Neuronal stem cell (in vitro differentiated cells): ENCODE measurements at regions not wholly inside any gene's neighbourhood (a gene's known extent, or its start where the extent isn't known, plus 50 kb on each side); places are given as distances from the start of the nearest gene placed in this dataset.
A peak's percentile ranks its signal among the peaks of the same experiment; 100 is the strongest.

ENCODE experiments used
- DNase-seq: peaks from one replicate; pipeline ENCODE4 v3.0.0-alpha.2; 2013; ENCODE audit warnings: low spot score
- H2AFZ ChIP-seq: one replicate; pipeline ENCODE4 v1.6.1; 2013; ENCODE audit warnings: mild to moderate bottlenecking, low read length, inconsistent platforms
- H2AK5ac ChIP-seq: 2 replicates; pipeline ENCODE4 v1.6.1; 2013; ENCODE audit warnings: low read depth, mild to moderate bottlenecking, inconsistent platforms, low read length, moderate library complexity, mixed read lengths
- H2BK120ac ChIP-seq: 2 replicates; pipeline ENCODE4 v1.6.1; 2013; ENCODE audit warnings: low read depth, mild to moderate bottlenecking, inconsistent platforms, low read length, moderate library complexity, mixed read lengths
- H2BK12ac ChIP-seq: one replicate; pipeline ENCODE4 v1.6.1; 2013; ENCODE audit warnings: low read length, inconsistent platforms
- H2BK15ac ChIP-seq: 2 replicates; pipeline ENCODE4 v1.6.1; 2013; ENCODE audit warnings: mild to moderate bottlenecking, low read length, inconsistent platforms, mixed read lengths
- H2BK5ac ChIP-seq: one replicate; pipeline ENCODE4 v1.6.1; 2013; ENCODE audit warnings: inconsistent platforms, mild to moderate bottlenecking, low read length, moderate library complexity
- H3K14ac ChIP-seq: one replicate; pipeline ENCODE4 v1.6.1; 2013; ENCODE audit warnings: low read length, inconsistent platforms
- H3K18ac ChIP-seq: 2 replicates; pipeline ENCODE4 v1.6.1; 2013; ENCODE audit warnings: low read length, inconsistent platforms
- H3K23ac ChIP-seq: 2 replicates; pipeline ENCODE4 v1.6.1; 2013; ENCODE audit warnings: low read depth, mild to moderate bottlenecking, mixed read lengths, low read length, inconsistent platforms; ENCODE audit not compliant: poor library complexity
- H3K27ac ChIP-seq: replicated peaks from 3 replicates; pipeline ENCODE4 v1.5.1; 2013; ENCODE audit warnings: low read length, inconsistent platforms
- H3K27me3 ChIP-seq, 3 experiments: 2 replicates each; pipeline ENCODE4 v1.6.1; 2013; ENCODE audit warnings: low read length in 3 of 3, mild to moderate bottlenecking in 2 of 3, inconsistent platforms in 1 of 3, low read depth in 1 of 3, mixed read lengths in 1 of 3, moderate library complexity in 1 of 3; ENCODE audit not compliant: control insufficient read depth in 3 of 3, insufficient read depth in 3 of 3
- H3K36me3 ChIP-seq, 2 donors: replicated peaks in 1 of 2; 2 replicates each; pipeline ENCODE4 v1.6.1; 2013; ENCODE audit warnings: low read length in 2 of 2; ENCODE audit not compliant: control insufficient read depth in 2 of 2, insufficient read depth in 2 of 2
- H3K4ac ChIP-seq: 2 replicates; pipeline ENCODE4 v1.6.1; 2013; ENCODE audit warnings: inconsistent platforms, mild to moderate bottlenecking, low read length, moderate library complexity
- H3K4me1 ChIP-seq, 2 donors: 1 replicate in 1 of 2; 2 replicates in 1 of 2; pipeline ENCODE4 v1.6.1; 2013; ENCODE audit warnings: low read length in 2 of 2, low read depth in 1 of 2; ENCODE audit not compliant: control insufficient read depth in 2 of 2, insufficient read depth in 1 of 2
- H3K4me2 ChIP-seq: one replicate; pipeline ENCODE4 v1.6.1; 2013; ENCODE audit warnings: mild to moderate bottlenecking, low read length, inconsistent platforms; ENCODE audit not compliant: insufficient read depth, poor library complexity, severe bottlenecking
- H3K4me3 ChIP-seq, 2 donors: 2 replicates each; pipeline ENCODE4 v1.5.1; 2013; ENCODE audit warnings: low read length in 2 of 2, mild to moderate bottlenecking in 2 of 2, inconsistent platforms in 1 of 2, moderate library complexity in 1 of 2
- H3K79me1 ChIP-seq: one replicate; pipeline ENCODE4 v1.6.1; 2013; ENCODE audit warnings: low read depth, mild to moderate bottlenecking, inconsistent platforms, low read length, moderate library complexity
- H3K9ac ChIP-seq: one replicate; pipeline ENCODE4 v1.6.1; 2013; ENCODE audit warnings: mild to moderate bottlenecking, low read depth, low read length, inconsistent platforms; ENCODE audit not compliant: poor library complexity
- H3K9me3 ChIP-seq, 2 donors: replicated peaks in 1 of 2; 2 replicates each; pipeline versions ENCODE3 to v1.6.1; 2013; ENCODE audit warnings: low read length in 2 of 2, mild to moderate bottlenecking in 2 of 2, inconsistent platforms in 1 of 2, low read depth in 1 of 2, mixed read lengths in 1 of 2, moderate library complexity in 1 of 2; ENCODE audit not compliant: control insufficient read depth in 2 of 2, insufficient read depth in 1 of 2
- H4K8ac ChIP-seq: one replicate; pipeline ENCODE4 v1.6.1; 2013; ENCODE audit warnings: low read depth, mild to moderate bottlenecking, inconsistent platforms, low read length, moderate library complexity
- H4K91ac ChIP-seq: one replicate; pipeline ENCODE4 v1.6.1; 2013; ENCODE audit warnings: low read length, low read depth, mild to moderate bottlenecking, inconsistent platforms; ENCODE audit not compliant: poor library complexity
- whole genome bisulfite sequencing, 2 donors: extraction: QIAGEN DNeasy Blood & Tissue Kit; methylation state at CpG; one replicate each; pipeline ENCODE4 v1.1.7; 2013; ENCODE audit warnings: missing lambda C conversion rate in 2 of 2, mixed read lengths in 1 of 2; ENCODE audit not compliant: insufficient read length in 2 of 2, insufficient replicate concordance in 1 of 2; ENCODE audit errors: extremely low coverage in 2 of 2; 5-methylcytosine and 5-hydroxymethylcytosine counted together

GRCh38 chr1:226474443-226475141 is 66.7 kb upstream of the PARP1 start:
- no peaks in the 10 kb centered on the region for H3K36me3 ChIP-seq
- H3K9me3 ChIP-seq = no peaks in the 10 kb centered on the region
- H2BK120ac ChIP-seq = no peak overlapping the region
- H3K27ac ChIP-seq = no peak overlapping the region
- H4K91ac ChIP-seq = no peak overlapping the region
- H3K14ac ChIP-seq = no peak overlapping the region
- no peak overlapping the region for H2BK12ac ChIP-seq
- H4K8ac ChIP-seq = no peak overlapping the region
- H3K18ac ChIP-seq = peak overlapping the region; percentile 32
- H3K79me1 ChIP-seq = no peaks in the 10 kb centered on the region
- DNase-seq = no peak
- WGBS, 2 donors = no CpG with 5 or more reads among the region's 5 CpGs
- H2BK15ac ChIP-seq = no peak overlapping the region
- H3K4ac ChIP-seq = no peak overlapping the region
- peak overlapping the region; percentile 22 for H2AK5ac ChIP-seq
- H3K9ac ChIP-seq = no peak overlapping the region
- H2BK5ac ChIP-seq = no peak overlapping the region
- no peak overlapping the region for H3K4me2 ChIP-seq
- H3K4me1 ChIP-seq = peaks cover 0 to 9% of the 10 kb centered on the region in 2 donors
- peaks cover 0 to 11% (median 2%) of the 10 kb centered on the region in 3 experiments for H3K27me3 ChIP-seq
- H2AFZ ChIP-seq = no peak overlapping the region
- no peak overlapping the region for H3K23ac ChIP-seq
- no peak overlapping the region for H3K4me3 ChIP-seq

- no peak overlapping the region for H3K14ac ChIP-seq
- no peak overlapping the region for H2BK120ac ChIP-seq
- H3K27me3 ChIP-seq = peaks cover 0 to 11% (median 2%) of the 10 kb centered on the region in 3 experiments
- H2BK5ac ChIP-seq = no peak overlapping the region
- no peak for DNase-seq
- no peak overlapping the region for H2AFZ ChIP-seq
- WGBS, 2 donors = no CpG with 5 or more reads among the region's 6 CpGs
- H2BK12ac ChIP-seq = no peak overlapping the region
- peaks cover 0 to 9% of the 10 kb centered on the region in 2 donors for H3K4me1 ChIP-seq
- H3K9me3 ChIP-seq = no peaks in the 10 kb centered on the region
- no peak overlapping the region for H4K91ac ChIP-seq
- no peak overlapping the region for H3K23ac ChIP-seq
- no peak overlapping the region for H3K4me2 ChIP-seq
- H3K27ac ChIP-seq = no peak overlapping the region
- H3K18ac ChIP-seq = no peak overlapping the region
- H3K4me3 ChIP-seq = no peak overlapping the region
- no peak overlapping the region for H2AK5ac ChIP-seq
- no peaks in the 10 kb centered on the region for H3K36me3 ChIP-seq
- no peak overlapping the region for H2BK15ac ChIP-seq
- H3K9ac ChIP-seq = no peak overlapping the region
- no peak overlapping the region for H4K8ac ChIP-seq
- no peaks in the 10 kb centered on the region for H3K79me1 ChIP-seq
- no peak overlapping the region for H3K4ac ChIP-seq
Observed at GRCh38 chr1:226475142-226475511, 67.2 kb upstream of the PARP1 start.

DNA sequence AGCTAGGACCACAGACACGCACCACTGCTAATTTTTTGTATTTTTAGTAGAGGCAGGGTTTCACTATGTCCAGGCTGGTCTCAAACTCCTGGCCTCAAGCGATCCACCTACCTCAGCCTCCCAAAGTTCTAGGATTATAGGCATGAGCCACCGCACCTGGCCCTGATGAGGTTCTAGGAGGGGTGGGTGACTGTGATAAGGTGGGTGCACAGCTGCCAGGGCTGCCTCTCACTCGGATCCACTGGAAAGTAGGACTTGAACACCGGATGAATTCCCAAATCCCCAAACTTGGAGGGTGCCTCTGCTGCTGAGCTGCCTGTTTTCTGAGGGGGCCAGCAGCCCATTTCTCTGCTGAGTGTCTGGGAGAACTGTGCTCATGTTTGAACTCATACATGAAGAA is 68.2 kb upstream of the PARP1 start:
- Histone ChIP-seq H3K18ac (no peak overlapping the region), H3K9me3 (no peaks in the 10 kb centered on the region), H3K4me2 (no peak overlapping the region), H3K36me3 (no peaks in the 10 kb centered on the region), H4K91ac (no peak overlapping the region), H2BK12ac (no peak overlapping the region), H2AFZ (no peak overlapping the region), H3K79me1 (no peaks in the 10 kb centered on the region), H2BK15ac (peak overlapping the region; percentile 39), H3K27ac (no peak overlapping the region), H4K8ac (no peak overlapping the region), H2BK5ac (no peak overlapping the region), H2BK120ac (no peak overlapping the region), H3K4ac (no peak overlapping the region), H3K4me3 (no peak overlapping the region), H3K27me3 (peaks cover 0 to 20% (median 2%) of the 10 kb centered on the region in 3 experiments), H3K23ac (no peak overlapping the region), H2AK5ac (no peak overlapping the region), H3K14ac (no peak overlapping the region), H3K4me1 (peaks cover 0 to 9% of the 10 kb centered on the region in 2 donors), H3K9ac (no peak overlapping the region)
- WGBS, 2 donors = no CpG with 5 or more reads among the region's 5 CpGs
- DNase-seq = no peak

- Histone ChIP-seq H3K4ac (no peak overlapping the region), H3K4me3 (no peak overlapping the region), H3K79me1 (no peaks in the 10 kb centered on the region), H4K91ac (no peak overlapping the region), H4K8ac (no peak overlapping the region), H3K36me3 (no peaks in the 10 kb centered on the region), H3K18ac (no peak overlapping the region), H3K4me1 (peaks cover 0 to 9% of the 10 kb centered on the region in 2 donors), H3K27ac (no peak overlapping the region), H3K9ac (no peak overlapping the region), H2BK120ac (no peak overlapping the region), H3K14ac (no peak overlapping the region), H2BK15ac (no peak overlapping the region), H2BK12ac (no peak overlapping the region), H2BK5ac (no peak overlapping the region), H3K23ac (no peak overlapping the region), H3K27me3 (peaks cover 0 to 26% (median 2%) of the 10 kb centered on the region in 3 experiments), H3K9me3 (no peaks in the 10 kb centered on the region), H2AK5ac (no peak overlapping the region), H3K4me2 (no peak overlapping the region), H2AFZ (no peak overlapping the region)
- DNase-seq = no peak
- no CpG with 5 or more reads among the region's 11 CpGs for WGBS, 2 donors
Observed at GRCh38 chr1:226476648-226477319, 68.9 kb upstream of the PARP1 start.
